ENCODE measurements at regions not wholly inside any gene's neighbourhood (a gene's known extent, or its start where the extent isn't known, plus 50 kb on each side); places are given as distances from the start of the nearest gene placed in this dataset.

DNA sequence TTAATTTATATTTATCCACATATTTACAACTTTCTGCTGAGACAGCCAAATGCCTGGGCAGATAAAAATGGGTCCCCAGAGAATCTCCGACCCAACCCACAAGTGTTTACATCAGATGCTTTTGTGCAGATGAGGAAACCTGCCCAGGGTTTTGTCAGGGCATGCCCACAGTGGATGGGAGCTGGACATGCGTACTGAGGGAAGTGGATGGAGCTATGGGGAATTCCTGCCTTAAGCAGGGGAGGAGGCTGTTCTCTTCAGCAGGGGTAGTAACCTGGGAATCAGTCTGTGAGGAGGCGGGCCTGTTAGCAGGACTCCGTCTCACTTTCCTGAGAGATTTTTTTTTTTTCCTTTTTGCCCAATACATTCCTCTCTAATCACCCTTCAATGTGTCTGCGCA is 122.9 kb downstream of the RFC3 start:
- TF ChIP-seq, protein P1, sequence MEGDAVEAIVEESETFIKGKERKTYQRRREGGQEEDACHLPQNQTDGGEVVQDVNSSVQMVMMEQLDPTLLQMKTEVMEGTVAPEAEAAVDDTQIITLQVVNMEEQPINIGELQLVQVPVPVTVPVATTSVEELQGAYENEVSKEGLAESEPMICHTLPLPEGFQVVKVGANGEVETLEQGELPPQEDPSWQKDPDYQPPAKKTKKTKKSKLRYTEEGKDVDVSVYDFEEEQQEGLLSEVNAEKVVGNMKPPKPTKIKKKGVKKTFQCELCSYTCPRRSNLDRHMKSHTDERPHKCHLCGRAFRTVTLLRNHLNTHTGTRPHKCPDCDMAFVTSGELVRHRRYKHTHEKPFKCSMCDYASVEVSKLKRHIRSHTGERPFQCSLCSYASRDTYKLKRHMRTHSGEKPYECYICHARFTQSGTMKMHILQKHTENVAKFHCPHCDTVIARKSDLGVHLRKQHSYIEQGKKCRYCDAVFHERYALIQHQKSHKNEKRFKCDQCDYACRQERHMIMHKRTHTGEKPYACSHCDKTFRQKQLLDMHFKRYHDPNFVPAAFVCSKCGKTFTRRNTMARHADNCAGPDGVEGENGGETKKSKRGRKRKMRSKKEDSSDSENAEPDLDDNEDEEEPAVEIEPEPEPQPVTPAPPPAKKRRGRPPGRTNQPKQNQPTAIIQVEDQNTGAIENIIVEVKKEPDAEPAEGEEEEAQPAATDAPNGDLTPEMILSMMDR (IDR thresholded peaks at IDR 0.05; ENCODE audit: low read depth, low read length), result no peak
- TF ChIP-seq MYC (IDR thresholded peaks at IDR 0.05; ENCODE audit: low read depth, low read length), result no peak
